ENCODE measurements at regions not wholly inside any gene's neighbourhood (a gene's known extent, or its start where the extent isn't known, plus 50 kb on each side); places are given as distances from the start of the nearest gene placed in this dataset.
A peak's percentile ranks its signal among the peaks of the same experiment; 100 is the strongest.

DNA sequence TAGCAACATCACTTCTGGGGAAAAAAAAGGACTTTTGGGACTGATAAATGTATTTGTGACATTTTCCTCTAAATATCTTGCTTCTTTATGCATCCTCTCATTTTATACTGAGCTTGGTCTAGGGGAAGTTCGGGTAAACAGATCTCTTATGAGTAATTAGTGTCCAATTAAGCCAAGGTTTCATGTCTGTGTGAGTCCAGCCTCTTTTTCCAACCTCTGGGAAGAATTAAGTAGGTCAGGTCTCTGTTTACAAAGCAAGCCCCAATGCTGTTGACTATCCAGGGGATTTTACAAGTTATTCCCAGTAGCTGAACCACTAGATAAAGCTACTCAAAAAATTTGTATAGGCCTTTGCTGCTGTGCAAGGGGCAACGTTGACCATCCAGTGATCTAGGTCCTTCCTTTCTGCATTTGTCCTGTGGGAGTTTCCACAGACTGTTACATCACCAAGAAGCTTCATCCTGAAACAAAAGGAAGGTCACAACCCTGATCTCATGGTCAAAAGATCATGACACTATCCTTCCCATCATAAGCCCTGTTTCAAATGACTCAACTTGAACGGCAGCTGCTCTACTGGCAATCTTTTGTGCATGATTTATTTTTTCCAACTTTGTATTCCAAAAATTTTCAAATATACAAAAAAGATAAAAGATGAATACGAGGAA lies 74.3 kb downstream of the ETS2 start:
- no peak for DNase-seq (ENCODE audit: low read depth, low spot score)
- H3K27ac ChIP-seq, result no peak overlapping the region

DNA sequence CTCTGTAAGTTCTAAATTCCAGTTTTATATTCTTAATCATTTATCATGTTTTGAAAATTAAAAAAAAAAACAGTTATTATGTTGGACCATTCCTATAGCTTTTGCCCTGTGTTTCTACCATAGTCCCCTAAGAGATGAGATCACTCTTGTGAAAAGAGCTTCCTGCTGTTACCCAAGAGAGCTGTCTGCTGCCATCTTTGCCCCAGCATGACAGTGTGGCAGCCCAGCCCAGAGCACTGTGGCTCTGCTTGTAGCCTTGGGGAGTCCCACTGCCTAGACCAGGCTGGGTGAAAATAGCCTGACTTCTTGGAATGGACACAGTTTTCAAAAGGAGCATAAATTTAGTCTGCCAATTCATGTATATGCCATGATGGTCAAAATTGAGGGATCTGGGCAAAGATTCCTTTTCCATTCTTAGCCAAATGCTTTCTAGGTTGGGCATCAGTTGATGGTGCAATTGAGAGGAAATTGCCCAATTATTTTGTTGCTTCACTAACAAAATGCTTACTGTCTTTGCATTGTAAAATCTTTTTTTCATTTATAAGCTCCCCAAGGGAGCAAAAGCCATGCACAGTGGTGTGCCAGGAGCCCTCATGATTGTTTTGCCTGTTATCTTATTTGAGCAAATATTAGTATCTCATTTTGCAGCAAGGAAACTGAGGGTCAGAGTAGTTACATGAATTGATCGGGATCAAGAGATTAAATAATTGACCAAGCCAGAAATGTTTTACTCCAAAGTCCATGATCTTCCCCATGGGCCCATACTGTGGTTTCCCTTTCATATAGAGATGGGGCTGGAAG lies 72.8 kb downstream of the ETS2 start:
- no peak for DNase-seq (ENCODE audit: low read depth, low spot score)
- H3K27ac ChIP-seq, result no peak overlapping the region

DNA sequence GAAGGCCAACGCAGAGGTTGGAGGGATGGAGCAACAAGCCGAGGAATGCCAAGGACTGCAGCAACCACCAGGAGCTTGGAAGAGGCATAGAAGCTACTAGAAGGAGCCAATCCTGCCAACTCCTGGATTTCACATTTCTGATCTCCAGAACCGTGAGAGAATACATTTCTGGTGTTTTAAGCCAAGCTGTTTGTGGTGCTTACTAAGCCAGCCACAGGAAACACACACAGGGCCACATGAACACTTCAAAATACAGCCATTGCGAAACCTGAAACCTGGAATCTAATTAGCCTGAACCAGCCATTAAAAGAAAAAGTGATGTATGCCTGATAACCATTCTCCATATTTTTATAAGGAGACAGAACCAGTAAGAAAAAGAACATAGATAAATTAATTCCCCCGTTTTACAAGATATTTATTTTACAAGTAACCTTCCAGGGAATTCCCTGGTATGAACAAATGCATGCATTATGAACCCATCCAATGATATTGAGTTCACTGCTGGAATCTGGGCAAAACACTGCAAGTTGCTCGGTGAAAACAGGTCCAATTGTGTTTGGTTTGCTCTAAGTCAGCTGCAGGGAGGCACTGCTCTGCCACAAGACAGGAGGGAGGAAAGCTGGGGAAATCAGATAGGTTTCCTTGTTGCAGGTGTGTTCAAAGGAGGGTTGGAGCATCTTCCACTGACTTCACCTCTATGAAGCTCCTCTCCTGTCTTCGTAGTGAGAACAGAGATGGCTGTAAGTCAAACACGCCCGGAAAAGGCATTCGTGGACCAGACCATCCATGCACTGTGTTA lies 70.2 kb downstream of the ETS2 start:
- DNase-seq (ENCODE audit: low read depth, low spot score), result peak; percentile 44
- H3K27ac ChIP-seq, result no peak overlapping the region

All from epithelial cell of prostate (primary cell).